ENCODE measurements at regions not wholly inside any gene's neighbourhood (a gene's known extent, or its start where the extent isn't known, plus 50 kb on each side); places are given as distances from the start of the nearest gene placed in this dataset.

DNA sequence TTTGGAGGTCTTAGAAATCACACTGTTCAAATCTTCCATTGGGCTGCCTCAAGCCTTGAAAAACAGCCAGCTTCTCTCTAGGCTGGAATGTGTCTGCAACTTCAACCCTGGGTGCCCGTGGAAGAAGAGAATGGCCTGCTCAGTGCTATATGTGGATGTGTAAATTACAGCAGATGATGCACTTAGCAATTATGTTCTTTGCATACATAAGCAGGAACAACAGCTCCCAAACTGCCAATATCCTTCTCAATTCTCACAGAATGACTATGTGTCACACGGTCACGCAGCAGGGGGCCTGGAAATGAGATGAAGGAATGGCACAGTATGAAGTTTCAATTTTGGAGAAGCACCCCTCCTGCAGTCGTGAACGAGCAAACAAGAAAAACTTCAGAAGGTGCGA lies 175.2 kb upstream of the SMARCA2 start:
- no peaks in the 10 kb centered on the region for H3K4me1 ChIP-seq (ENCODE audit: insufficient read depth, low read length)
- no peak overlapping the region for H3K4me2 ChIP-seq (ENCODE audit: low read length)
- no peak overlapping the region for H3K4me3 ChIP-seq (ENCODE audit: low read length)
- no peaks in the 10 kb centered on the region for H3K9me2 ChIP-seq (replicated peaks; ENCODE audit: low read length)
- no peak overlapping the region for H3K9ac ChIP-seq (ENCODE audit: low read length)
- POLR2A ChIA-PET (ENCODE audit: unreplicated experiment) = no interaction called here
- BruUV-seq (replicated peaks) = no TSS peak
- H2AFZ ChIP-seq (ENCODE audit: low read length) = no peak overlapping the region
- H3K9me3 ChIP-seq (ENCODE audit: low read length) = no peaks in the 10 kb centered on the region
- TF ChIP-seq EZH2phosphoT487 (IDR thresholded peaks at IDR 0.05; ENCODE audit: borderline replicate concordance, low read length) (no peak), EZH2 (IDR thresholded peaks at IDR 0.05; ENCODE audit: low read length, unreplicated experiment) (no peak)
- TF ChIP-seq, protein P1, sequence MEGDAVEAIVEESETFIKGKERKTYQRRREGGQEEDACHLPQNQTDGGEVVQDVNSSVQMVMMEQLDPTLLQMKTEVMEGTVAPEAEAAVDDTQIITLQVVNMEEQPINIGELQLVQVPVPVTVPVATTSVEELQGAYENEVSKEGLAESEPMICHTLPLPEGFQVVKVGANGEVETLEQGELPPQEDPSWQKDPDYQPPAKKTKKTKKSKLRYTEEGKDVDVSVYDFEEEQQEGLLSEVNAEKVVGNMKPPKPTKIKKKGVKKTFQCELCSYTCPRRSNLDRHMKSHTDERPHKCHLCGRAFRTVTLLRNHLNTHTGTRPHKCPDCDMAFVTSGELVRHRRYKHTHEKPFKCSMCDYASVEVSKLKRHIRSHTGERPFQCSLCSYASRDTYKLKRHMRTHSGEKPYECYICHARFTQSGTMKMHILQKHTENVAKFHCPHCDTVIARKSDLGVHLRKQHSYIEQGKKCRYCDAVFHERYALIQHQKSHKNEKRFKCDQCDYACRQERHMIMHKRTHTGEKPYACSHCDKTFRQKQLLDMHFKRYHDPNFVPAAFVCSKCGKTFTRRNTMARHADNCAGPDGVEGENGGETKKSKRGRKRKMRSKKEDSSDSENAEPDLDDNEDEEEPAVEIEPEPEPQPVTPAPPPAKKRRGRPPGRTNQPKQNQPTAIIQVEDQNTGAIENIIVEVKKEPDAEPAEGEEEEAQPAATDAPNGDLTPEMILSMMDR (conservative IDR thresholded peaks at IDR 0.05; ENCODE audit: low read depth, low read length) = no peak
- H3K36me3 ChIP-seq (ENCODE audit: low read depth, low read length) = no peaks in the 10 kb centered on the region
- intact Hi-C loops (cut with micrococcal nuclease) = no loop called here
- no peak for DNase-seq
- H3K27me3 ChIP-seq (ENCODE audit: low read length) = no peaks in the 10 kb centered on the region
- H3F3A ChIP-seq (ENCODE audit: low read length, unreplicated experiment) = no peaks in the 10 kb centered on the region
- H3K79me2 ChIP-seq (ENCODE audit: low read length) = no peaks in the 10 kb centered on the region
- CTCF ChIA-PET = no interaction called here
- no peak overlapping the region for H3K27ac ChIP-seq (ENCODE audit: low read length)
- H4K20me1 ChIP-seq (ENCODE audit: low read length) = no peaks in the 10 kb centered on the region
- no peak for ATAC-seq

DNA sequence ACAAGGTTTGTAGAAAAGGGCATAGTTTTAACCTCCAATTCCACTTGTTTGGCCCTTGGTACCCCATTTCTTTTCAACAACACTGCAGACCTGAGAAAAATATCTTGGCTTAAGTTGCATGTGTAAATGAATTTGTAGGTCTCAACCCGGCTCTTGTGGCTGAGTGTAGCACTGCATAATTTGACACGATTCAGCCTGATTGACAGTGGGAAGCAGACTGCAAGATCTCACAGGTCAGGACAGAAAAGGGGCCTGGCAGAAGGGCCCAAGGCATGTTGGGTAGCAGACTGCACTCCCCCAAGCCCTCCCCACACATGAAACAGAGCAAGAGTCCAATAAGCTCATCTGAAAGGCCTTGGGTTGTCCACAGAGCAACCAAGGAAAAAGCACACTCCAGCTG lies 169.7 kb upstream of the SMARCA2 start:
- Histone ChIP-seq H3F3A (ENCODE audit: low read length, unreplicated experiment) (no peaks in the 10 kb centered on the region), H4K20me1 (ENCODE audit: low read length) (no peaks in the 10 kb centered on the region), H3K4me1 (ENCODE audit: insufficient read depth, low read length) (no peaks in the 10 kb centered on the region), H3K4me2 (ENCODE audit: low read length) (no peak overlapping the region), H3K9me2 (replicated peaks; ENCODE audit: low read length) (no peaks in the 10 kb centered on the region), H3K9me3 (ENCODE audit: low read length) (no peaks in the 10 kb centered on the region), H3K36me3 (ENCODE audit: low read depth, low read length) (no peaks in the 10 kb centered on the region), H3K9ac (ENCODE audit: low read length) (no peak overlapping the region), H3K27ac (ENCODE audit: low read length) (no peak overlapping the region), H3K79me2 (ENCODE audit: low read length) (no peaks in the 10 kb centered on the region), H3K27me3 (ENCODE audit: low read length) (no peaks in the 10 kb centered on the region), H3K4me3 (ENCODE audit: low read length) (no peak overlapping the region), H2AFZ (ENCODE audit: low read length) (no peak overlapping the region)
- CTCF ChIA-PET = no interaction called here
- intact Hi-C loops (cut with micrococcal nuclease) = no loop called here
- TF ChIP-seq EZH2phosphoT487 (IDR thresholded peaks at IDR 0.05; ENCODE audit: borderline replicate concordance, low read length) = no peak
- no peak for TF ChIP-seq EZH2 (IDR thresholded peaks at IDR 0.05; ENCODE audit: low read length, unreplicated experiment)
- TF ChIP-seq, protein P1 (conservative IDR thresholded peaks at IDR 0.05; ENCODE audit: low read depth, low read length) = no peak
- BruUV-seq (replicated peaks) = no TSS peak
- POLR2A ChIA-PET (ENCODE audit: unreplicated experiment) = no interaction called here
- ATAC-seq (no peak), DNase-seq (no peak)

DNA sequence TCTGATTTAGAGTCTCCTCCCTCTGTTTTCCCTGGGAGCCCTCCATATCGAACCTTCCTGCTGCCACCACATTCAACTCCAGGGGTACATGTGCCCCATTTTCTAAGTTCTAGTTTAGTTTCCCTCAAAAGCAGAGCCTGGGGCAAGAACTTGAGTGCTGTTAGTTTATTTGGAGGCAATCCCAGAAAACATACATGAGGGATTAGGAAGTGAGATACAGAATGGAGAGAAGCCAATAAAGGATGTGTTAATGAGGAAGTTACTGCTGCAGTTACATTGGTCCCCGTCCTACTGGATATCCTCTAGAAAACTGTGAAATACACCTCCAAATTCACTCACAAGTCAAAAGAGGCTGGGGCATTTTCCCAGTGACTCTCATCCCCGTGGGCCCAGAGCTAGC lies 159.4 kb upstream of the SMARCA2 start:
- no peak for DNase-seq
- no peak overlapping the region for H3K4me3 ChIP-seq (ENCODE audit: low read length)
- no peaks in the 10 kb centered on the region for H3K4me1 ChIP-seq (ENCODE audit: insufficient read depth, low read length)
- H3F3A ChIP-seq (ENCODE audit: low read length, unreplicated experiment) = no peaks in the 10 kb centered on the region
- H3K9me2 ChIP-seq (replicated peaks; ENCODE audit: low read length) = no peaks in the 10 kb centered on the region
- no peaks in the 10 kb centered on the region for H3K36me3 ChIP-seq (ENCODE audit: low read depth, low read length)
- POLR2A ChIA-PET (ENCODE audit: unreplicated experiment) = no interaction called here
- TF ChIP-seq EZH2 (IDR thresholded peaks at IDR 0.05; ENCODE audit: low read length, unreplicated experiment) (no peak), EZH2phosphoT487 (IDR thresholded peaks at IDR 0.05; ENCODE audit: borderline replicate concordance, low read length) (no peak)
- TF ChIP-seq, protein P1 (conservative IDR thresholded peaks at IDR 0.05; ENCODE audit: low read depth, low read length) = no peak
- H4K20me1 ChIP-seq (ENCODE audit: low read length) = no peaks in the 10 kb centered on the region
- H3K4me2 ChIP-seq (ENCODE audit: low read length) = no peak overlapping the region
- CTCF ChIA-PET = no interaction called here
- no TSS peak for BruUV-seq (replicated peaks)
- ATAC-seq = no peak
- no peaks in the 10 kb centered on the region for H3K9me3 ChIP-seq (ENCODE audit: low read length)
- no peaks in the 10 kb centered on the region; the same call in none of the 2 replicates for H3K27me3 ChIP-seq (ENCODE audit: low read length)
- no peak overlapping the region for H3K27ac ChIP-seq (ENCODE audit: low read length)
- H2AFZ ChIP-seq (ENCODE audit: low read length) = no peak overlapping the region
- intact Hi-C loops (cut with micrococcal nuclease) = no loop called here
- no peak overlapping the region for H3K9ac ChIP-seq (ENCODE audit: low read length)
- no peaks in the 10 kb centered on the region for H3K79me2 ChIP-seq (ENCODE audit: low read length)
